ENCODE measurements at regions not wholly inside any gene's neighbourhood (a gene's known extent, or its start where the extent isn't known, plus 50 kb on each side); places are given as distances from the start of the nearest gene placed in this dataset.

- TF ChIP-seq POLR2A (IDR thresholded peaks at IDR 0.05), result no peak
- no peak for TF ChIP-seq CTCF (IDR thresholded peaks at IDR 0.05)
- no peak for TF ChIP-seq POLR2AphosphoS5 (IDR thresholded peaks at IDR 0.05)
These were observed 112.9 kb upstream of the ATXN7L3B start for GRCh38 chr12:74424778-74425177.
